ENCODE measurements at regions not wholly inside any gene's neighbourhood (a gene's known extent, or its start where the extent isn't known, plus 50 kb on each side); places are given as distances from the start of the nearest gene placed in this dataset.
A peak's percentile ranks its signal among the peaks of the same experiment; 100 is the strongest.
"Not testable (repeated sequence)": the region's sequence is repeated elsewhere in the genome, so short reads cannot be mapped to it uniquely, and the experiment has no call there.

DNA sequence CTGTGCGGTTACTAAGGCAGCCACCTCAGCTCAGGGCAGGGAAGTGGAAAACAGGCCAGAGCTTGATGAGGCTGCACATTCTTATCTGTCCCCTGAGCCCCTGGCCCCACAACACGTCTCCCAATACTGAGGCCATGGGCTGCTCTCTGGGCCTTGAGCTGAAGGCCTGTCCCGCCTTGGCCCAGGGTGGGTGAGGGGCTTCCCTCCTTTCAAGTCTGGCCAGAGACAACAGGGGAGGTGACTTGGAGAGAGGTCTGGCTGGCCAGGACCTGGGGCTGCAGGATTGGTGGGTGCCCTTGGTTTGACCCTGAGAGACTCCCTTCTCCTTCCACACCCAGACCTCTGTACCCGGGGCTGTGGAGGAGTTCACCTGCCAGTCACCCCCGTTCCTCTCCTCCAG lies 563.8 kb downstream of the PTPRU start:
- no peak for DNase-seq

- DNase-seq = no peak
Measured at GRCh38 chr1:29798699-29799566, 562.6 kb downstream of the PTPRU start.

GRCh38 chr1:29797125-29797524 lies 560.8 kb downstream of the PTPRU start:
- not testable (repeated sequence) for DNase-seq

DNA sequence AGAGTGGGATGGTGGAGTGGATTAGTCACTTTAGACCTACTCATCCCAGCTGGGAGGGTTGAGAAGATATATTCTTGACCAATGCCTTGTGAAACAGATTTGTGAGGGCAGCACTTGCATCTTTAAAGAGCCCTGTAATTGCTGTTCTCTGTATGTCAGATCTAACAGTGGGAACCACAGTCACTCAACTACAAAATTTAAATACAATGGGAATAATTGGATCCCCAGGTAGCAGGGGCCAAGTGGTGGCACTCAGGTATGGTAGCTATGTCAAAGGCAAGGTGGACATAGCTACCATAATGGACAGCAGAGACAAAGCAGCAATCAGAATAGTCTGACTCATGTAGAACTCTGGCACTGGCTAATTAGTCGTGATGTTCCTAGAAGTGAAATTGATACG lies 559.6 kb downstream of the PTPRU start:
- not testable (repeated sequence) for DNase-seq

DNA sequence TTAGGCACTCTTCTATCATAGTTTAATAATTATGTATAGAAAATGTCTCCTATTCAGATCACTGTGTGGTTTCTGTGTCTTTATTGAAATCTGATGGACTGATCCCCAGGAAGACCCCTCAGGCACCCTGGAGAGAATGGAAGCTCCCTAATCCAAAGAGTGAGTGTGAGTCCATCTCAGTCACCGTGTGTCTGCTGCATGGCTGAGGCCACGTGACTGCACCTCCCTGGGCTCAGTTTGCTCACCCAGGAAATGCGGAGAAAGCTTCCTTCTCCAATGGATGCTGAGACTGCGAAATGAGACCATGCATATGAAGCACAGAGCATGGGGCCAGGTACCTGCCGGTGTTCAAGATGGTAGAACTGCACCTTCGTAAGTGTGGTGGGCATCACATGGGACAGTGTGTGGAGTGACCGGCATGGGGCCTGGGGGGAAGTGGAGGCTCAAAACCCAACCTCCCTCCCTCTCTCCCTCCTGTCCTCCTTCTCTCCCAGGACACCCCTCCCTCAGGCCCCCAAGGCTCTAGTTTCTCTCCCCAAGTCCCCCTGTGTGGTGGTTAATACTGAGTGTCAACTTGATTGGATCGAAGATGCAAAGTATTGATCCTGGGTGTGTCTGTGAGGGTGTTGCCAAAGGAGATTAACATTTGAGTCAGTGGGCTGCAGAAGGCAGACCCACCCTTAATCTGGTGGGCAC lies 557.5 kb downstream of the PTPRU start:
- no peak for DNase-seq

DNA sequence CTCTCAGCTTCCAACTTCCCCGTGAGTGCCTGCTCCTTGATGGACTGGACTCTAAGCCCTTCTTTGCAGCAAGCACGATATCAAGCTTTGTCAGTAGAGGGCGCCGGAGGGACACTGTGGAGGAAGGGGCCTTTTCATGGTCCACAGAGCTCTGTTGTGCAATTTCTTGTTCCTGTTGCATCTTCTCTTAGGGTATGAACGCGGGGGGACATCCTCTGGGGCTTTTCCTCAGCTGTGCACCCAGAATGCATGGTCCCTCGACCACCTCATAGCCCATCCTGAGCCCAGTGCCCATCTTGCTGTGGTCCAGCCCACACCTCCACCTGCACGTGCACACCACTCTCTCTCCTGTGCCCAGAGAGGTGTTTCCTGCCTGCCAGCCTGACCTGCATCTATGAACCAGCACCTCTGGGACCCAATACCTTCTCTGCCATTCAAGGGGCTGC lies 556.8 kb downstream of the PTPRU start:
- DNase-seq = peak; percentile 53

DNA sequence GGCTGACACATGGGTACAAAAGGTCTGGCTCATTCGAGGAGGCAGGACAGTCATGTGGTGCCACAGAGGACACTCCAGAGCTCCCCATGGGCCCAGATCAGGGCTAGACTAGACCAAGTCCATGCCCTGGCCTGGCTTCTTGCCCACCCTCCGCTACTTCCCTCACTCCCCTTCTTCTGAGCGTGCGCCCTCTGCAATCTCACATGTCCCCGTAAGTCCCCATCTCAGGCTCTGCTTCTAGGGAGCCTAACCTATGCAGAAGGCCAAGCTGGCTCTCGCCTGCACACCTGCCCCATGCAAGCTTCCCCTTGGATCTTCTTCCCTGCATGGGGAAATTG lies 553.6 kb downstream of the PTPRU start:
- no peak for DNase-seq

DNA sequence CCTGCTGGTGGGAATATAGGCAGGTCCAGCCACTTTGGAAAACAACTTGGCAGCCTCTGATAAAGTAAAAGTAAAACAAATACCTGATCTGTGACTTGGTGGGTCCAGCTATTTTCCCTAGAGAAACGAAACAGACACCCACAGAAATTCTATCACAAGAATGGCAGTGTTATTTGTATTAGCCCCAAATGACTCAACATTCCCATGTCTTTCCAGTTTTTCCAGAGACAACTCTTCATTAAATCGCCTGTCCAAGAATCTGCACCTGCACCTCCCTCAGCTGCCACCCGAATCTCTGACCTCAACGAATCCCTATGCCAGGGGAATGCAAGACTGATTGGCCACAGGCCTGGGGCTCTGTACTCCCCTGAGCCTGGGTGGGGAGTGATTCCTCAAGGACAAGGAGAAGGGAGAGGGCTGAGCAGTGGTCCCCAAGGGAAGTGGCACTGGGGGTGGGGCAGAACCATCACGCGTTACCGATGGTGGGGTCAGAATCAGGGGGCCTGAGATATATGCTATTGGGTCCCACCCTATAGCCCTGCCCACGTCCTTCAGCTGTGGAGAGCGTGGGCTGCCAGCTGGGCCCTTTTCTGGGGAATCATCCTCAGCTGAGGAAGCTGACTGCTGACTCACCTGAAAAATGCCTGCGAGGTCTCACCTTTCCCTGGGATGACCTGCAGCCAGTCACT lies 553.0 kb downstream of the PTPRU start:
- no peak for DNase-seq

GRCh38 chr1:29786791-29787732 lies 550.7 kb downstream of the PTPRU start:
- DNase-seq = no peak

DNA sequence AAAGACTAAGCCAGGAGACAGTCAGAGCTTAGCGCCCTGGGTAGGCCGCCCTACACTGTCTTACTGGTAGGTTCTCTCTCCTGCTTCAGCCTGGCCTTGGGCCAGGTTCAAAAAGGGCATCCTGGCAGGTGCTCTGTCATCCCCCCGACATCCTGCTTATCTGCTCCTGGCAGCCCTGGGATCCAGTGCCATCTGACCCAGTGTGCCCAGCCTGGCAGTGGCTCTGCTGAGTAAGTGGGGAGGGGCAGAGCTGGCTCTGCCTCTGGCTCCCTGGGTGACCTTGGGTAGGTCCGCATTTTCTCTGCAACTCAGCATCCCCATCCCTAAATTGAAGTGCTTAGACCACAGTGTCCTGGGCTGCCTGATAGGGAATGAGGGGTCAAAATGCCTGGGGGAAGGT lies 549.9 kb downstream of the PTPRU start:
- DNase-seq = no peak

DNA sequence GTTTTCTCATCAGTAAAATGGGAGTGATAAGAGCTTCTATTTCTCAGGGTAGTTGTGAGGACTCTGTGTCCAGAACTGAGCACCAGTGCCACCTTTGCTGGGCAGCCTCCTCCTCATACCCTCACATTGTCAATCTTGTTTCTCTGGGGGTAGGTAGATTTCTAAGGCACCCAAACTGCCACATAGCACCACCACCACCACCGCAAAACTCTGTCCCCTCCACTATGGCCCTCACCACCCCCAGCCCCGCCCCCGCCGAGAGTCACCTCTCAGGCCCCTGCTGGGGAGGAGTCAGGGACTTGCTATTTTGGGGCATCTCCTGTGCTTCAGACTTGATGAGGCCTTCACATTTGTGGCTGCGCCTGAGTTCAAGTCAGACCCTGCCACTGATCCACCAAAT lies 549.2 kb downstream of the PTPRU start:
- no peak for DNase-seq

DNA sequence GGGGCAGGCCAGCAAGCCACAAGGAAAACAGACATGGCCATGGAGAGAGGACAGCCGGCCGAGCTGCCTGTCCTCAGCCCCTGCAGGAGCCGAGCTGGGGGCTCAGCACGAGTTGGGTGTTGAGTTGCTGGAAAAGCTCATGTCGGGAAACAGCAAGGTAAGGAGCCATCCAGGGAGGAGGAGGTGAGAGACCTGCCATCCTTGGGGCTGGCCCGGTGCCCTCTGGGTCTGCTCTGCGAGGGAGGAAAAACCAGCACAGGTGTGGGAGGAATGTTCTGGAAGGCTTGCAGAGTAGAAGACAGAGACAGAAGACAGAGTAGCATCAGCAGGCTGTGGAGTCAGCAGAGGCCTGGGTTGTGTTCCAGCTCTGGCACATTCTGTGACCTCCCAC lies 548.8 kb downstream of the PTPRU start:
- DNase-seq = no peak

DNA sequence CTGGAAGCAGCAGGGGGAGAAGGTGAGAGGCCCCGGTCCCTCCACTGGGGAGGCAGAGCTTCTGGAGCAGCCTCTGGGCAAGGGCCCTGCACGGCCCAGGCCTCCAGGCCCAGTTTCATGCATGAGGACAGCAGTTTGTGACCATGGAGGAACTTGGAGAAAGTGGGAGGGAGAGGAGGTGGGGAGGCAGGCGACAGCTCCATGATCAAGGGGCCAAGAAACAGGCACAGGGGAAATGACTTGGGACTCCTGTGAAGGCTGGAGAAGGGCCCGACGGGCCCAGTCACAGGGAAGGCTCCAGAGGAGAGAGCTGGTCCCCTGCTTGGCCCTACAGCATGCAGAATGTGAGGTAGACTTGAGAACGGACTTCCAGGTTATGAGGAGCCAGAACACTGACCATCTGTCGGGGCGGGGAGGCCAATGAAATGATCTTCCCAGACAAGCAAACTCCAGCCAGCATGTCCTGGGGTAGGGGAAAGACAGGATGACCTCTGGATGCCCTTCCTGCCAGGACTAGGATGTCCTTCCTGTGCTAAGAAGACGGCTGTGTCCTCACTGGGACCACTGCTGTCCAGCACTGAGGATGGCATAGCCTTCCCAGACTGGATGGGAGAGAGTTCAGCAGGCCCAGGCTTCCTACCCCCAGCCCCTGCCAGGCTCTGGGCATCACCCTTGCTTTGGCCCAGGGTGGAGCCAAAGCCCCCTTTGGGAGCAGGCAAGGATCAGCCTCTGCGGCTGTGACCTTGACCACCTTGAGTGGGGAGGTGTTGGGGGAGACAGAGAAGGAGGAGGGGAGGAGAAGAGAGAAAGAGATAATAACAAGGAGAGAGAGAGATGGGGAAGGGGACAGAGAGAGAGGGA lies 548.2 kb downstream of the PTPRU start:
- DNase-seq = no peak

- no peak for DNase-seq
Measured at GRCh38 chr1:29783508-29784275, 547.4 kb downstream of the PTPRU start.

DNA sequence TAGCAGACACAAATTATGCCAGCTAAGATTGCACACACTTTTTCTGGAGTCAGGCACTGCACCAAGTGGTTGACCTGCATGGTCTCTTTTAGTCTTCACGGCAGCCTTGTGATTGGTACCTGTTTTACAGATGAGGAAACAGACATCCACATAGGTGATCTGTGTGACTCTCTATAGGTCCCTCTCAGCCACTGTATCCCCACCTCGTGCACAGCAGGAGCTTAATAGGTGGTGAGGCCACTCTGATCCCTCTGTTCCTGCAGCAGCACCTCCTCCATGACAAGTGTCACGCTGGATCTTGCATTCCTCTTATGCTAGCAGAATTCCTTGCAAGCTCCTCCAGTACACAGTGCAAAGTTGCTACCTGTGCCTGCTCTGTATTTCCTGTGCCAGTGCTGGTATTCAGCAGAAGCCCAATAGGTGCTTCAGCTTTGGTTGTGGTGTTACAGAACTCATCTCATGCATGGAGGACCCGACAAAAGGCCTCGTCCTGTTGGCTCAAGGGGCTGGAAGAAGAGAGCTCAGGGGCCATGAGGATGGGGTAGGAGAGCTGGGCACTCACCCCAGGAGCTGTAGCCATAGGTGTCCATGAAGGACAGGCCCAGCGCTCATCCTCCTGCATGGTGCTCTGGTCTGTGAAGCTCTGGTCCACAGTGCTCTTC lies 546.7 kb downstream of the PTPRU start:
- no peak for DNase-seq

GRCh38 chr1:29779146-29779545 lies 542.8 kb downstream of the PTPRU start:
- DNase-seq = no peak

DNA sequence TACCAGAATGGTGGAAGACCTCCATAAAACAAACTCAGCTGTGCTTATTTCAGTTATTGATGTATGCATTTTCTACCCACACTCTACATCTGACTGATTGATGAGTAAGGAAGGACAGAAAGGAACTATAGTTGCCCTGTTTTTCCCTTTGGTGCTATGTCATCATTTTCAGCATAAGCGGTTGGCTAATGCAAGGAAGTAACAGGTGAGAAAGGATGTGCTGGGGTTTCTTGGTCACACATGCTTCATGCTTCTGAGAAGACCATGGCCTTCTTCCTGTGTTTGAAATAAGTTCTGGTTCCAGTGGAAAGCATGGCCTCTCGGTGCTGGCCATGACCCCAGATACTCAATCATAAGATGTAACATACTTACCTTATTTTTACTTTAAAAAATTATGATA lies 541.2 kb downstream of the PTPRU start:
- no peak for DNase-seq

DNA sequence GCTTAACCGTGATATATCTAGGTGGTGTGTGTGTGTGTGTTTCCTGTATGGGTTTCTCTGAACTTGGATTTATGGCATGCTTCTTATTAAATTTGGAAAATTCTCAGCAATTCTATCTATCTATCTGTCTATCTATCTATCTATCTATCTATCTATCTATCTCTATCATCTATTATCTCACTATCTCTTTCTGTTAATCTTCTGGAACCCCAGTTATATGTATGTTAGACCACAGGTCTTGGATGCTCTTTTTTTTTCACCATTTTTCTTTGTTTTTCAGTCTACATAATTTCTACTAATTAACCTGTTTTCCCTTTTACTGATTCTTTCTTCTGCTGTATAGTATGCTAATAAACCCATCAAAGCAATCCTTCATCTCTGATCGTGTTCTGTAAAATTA lies 538.0 kb downstream of the PTPRU start:
- no peak for DNase-seq

GRCh38 chr1:29772584-29773100 lies 536.3 kb downstream of the PTPRU start:
- no peak for DNase-seq

GRCh38 chr1:29767769-29768425 lies 531.6 kb downstream of the PTPRU start:
- no peak for DNase-seq

All from NCI-H1048 (cell line).